ENCODE measurements at regions not wholly inside any gene's neighbourhood (a gene's known extent, or its start where the extent isn't known, plus 50 kb on each side); places are given as distances from the start of the nearest gene placed in this dataset.

DNA sequence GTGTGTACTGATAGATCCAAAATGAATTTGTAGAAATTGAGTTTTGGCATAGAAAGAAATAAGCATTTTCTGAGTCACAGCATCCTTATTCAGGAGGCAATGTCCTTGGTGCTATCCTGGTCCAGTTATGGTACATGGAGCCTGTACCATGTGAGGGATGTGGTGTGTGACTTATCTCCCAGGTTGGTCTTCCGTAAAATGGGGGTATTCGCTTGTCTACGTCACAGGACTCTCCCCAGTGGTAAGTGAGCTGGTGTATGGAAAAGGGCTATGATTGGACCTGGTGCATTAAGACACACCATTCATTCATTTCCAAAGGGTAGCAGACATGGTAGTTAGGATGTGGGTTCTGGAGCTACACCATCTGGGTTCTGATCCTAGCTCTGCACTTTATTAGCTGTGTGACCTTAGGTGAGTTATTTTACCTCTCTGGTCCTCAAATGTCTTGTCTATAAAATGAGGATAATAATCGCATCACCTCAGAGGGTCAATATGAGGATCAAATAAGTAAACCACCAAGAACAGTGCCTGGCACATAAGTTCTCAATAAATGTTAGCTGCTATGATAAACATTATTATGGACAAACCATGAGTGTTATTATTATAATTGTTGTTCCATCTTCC lies 119.2 kb downstream of the MYCN start:
- Histone ChIP-seq H3K9me3 (ENCODE audit: control insufficient read depth in 4 of 4, insufficient read depth in 3 of 4, low read length in 3 of 4) (peaks cover 0 to 11% (median 4%) of the 10 kb centered on the region in 4 donors), H3K9ac (ENCODE audit: insufficient read depth in 1 of 2, low read length in 2 of 2) (no peak overlapping the region), H3K27me3 (ENCODE audit: control insufficient read depth in 3 of 3, insufficient read depth in 3 of 3, low read length in 2 of 3) (no peaks in the 10 kb centered on the region), H3K36me3 (ENCODE audit: control insufficient read depth in 4 of 4, insufficient read depth in 4 of 4, low read length in 4 of 4) (no peaks in the 10 kb centered on the region), H3K4me3 (no peak overlapping the region), H3K27ac (ENCODE audit: low read depth in 1 of 2, low read length in 1 of 2) (no peak overlapping the region), H3K4me1 (ENCODE audit: control insufficient read depth in 5 of 5, insufficient read depth in 5 of 5, low read length in 5 of 5) (no peaks in the 10 kb centered on the region)
- TF ChIP-seq, protein P1, sequence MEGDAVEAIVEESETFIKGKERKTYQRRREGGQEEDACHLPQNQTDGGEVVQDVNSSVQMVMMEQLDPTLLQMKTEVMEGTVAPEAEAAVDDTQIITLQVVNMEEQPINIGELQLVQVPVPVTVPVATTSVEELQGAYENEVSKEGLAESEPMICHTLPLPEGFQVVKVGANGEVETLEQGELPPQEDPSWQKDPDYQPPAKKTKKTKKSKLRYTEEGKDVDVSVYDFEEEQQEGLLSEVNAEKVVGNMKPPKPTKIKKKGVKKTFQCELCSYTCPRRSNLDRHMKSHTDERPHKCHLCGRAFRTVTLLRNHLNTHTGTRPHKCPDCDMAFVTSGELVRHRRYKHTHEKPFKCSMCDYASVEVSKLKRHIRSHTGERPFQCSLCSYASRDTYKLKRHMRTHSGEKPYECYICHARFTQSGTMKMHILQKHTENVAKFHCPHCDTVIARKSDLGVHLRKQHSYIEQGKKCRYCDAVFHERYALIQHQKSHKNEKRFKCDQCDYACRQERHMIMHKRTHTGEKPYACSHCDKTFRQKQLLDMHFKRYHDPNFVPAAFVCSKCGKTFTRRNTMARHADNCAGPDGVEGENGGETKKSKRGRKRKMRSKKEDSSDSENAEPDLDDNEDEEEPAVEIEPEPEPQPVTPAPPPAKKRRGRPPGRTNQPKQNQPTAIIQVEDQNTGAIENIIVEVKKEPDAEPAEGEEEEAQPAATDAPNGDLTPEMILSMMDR (IDR thresholded peaks at IDR 0.05; ENCODE audit: control extremely low read depth, extremely low read depth) = no peak
- no peak for DNase-seq
- ATAC-seq (ENCODE audit: insufficient read depth, low FRiP score) = no peak
- WGBS, 2 donors = 96 to 97% methylated on average over 4 of the region's 4 CpGs

DNA sequence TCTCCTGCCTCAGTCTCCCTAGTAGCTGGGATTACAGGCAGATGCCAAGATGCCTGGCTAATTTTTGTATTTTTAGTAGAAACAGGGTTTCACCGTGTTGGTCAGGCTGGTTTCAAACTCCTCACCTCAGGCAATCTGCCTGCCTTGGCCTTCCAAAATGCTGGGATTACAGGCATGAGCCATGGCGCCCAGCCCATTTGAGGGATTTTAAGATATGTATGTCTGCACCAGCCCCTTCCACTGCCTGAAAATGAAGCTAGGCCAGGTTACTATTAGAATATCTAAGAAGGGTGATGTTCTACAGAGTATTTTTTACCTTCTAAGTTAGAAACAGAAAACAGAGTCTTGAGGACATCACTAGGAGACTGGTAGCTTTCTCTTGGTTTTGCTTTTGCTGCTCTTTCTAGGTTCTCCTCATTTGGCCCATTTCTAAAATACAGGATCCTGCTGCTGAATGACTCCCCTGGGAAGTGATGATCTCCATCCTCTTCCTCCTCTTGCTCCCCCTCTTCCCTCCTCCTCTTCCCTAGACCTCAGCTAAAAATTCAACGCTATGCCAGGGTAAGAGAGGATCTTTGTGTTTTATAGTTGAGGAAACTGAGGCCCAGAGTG lies 118.5 kb downstream of the MYCN start:
- DNase-seq (no peak), ATAC-seq (ENCODE audit: insufficient read depth, low FRiP score) (no peak)
- WGBS, 2 donors = 92 to 96% methylated on average over 3 of the region's 3 CpGs
- no peaks in the 10 kb centered on the region for H3K4me1 ChIP-seq (ENCODE audit: control insufficient read depth in 5 of 5, insufficient read depth in 5 of 5, low read length in 5 of 5)
- H3K4me3 ChIP-seq = no peak overlapping the region
- H3K9me3 ChIP-seq (ENCODE audit: control insufficient read depth in 4 of 4, insufficient read depth in 3 of 4, low read length in 3 of 4) = peaks cover 0 to 9% (median 4%) of the 10 kb centered on the region in 4 donors
- no peak overlapping the region for H3K27ac ChIP-seq (ENCODE audit: low read depth in 1 of 2, low read length in 1 of 2)
- H3K27me3 ChIP-seq (ENCODE audit: control insufficient read depth in 3 of 3, insufficient read depth in 3 of 3, low read length in 2 of 3) = no peaks in the 10 kb centered on the region
- H3K9ac ChIP-seq (ENCODE audit: insufficient read depth in 1 of 2, low read length in 2 of 2) = no peak overlapping the region
- no peaks in the 10 kb centered on the region for H3K36me3 ChIP-seq (ENCODE audit: control insufficient read depth in 4 of 4, insufficient read depth in 4 of 4, low read length in 4 of 4)
- TF ChIP-seq, protein P1 (IDR thresholded peaks at IDR 0.05; ENCODE audit: control extremely low read depth, extremely low read depth) = no peak

DNA sequence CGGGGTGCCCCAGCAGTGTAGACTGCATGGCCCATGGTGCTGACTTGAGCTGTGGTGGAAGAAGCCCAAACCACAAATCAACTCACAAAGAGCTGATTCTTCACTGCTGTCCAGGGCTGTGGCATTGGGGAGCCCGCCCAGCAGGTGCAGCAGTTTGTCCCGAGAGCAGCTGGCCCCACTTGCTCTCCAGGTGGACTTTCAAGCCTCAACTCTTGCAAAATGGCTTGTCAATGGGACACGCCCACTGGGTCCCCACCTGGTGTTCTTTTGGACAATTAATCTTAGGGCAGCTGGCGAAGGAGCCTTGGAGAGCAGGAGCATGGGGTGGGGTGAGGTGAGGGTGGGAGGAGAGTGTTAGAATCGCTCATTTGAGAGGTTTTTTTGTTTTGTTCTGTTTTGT lies 117.9 kb downstream of the MYCN start:
- TF ChIP-seq, protein P1 (IDR thresholded peaks at IDR 0.05; ENCODE audit: control extremely low read depth, extremely low read depth) = no peak
- Histone ChIP-seq H3K27ac (ENCODE audit: low read depth in 1 of 2, low read length in 1 of 2) (no peak overlapping the region), H3K27me3 (ENCODE audit: control insufficient read depth in 3 of 3, insufficient read depth in 3 of 3, low read length in 2 of 3) (no peaks in the 10 kb centered on the region), H3K4me3 (no peak overlapping the region), H3K36me3 (ENCODE audit: control insufficient read depth in 4 of 4, insufficient read depth in 4 of 4, low read length in 4 of 4) (no peaks in the 10 kb centered on the region), H3K4me1 (ENCODE audit: control insufficient read depth in 5 of 5, insufficient read depth in 5 of 5, low read length in 5 of 5) (no peaks in the 10 kb centered on the region), H3K9ac (ENCODE audit: insufficient read depth in 1 of 2, low read length in 2 of 2) (no peak overlapping the region), H3K9me3 (ENCODE audit: control insufficient read depth in 4 of 4, insufficient read depth in 3 of 4, low read length in 3 of 4) (peaks cover 0 to 7% (median 3%) of the 10 kb centered on the region in 4 donors)
- 78 to 88% methylated on average over 6 of the region's 6 CpGs for WGBS, 2 donors
- no peak for DNase-seq
- no peak for ATAC-seq (ENCODE audit: insufficient read depth, low FRiP score)
